Esophagus muscularis mucosa (tissue), 4 donors: ENCODE measurements at regions not wholly inside any gene's neighbourhood (a gene's known extent, or its start where the extent isn't known, plus 50 kb on each side); places are given as distances from the start of the nearest gene placed in this dataset.

Experiments
- DNase-seq: peaks from one replicate; pipeline ENCODE4 v3.0.0-alpha.2; 2017; ENCODE audit errors: extremely low spot score
- H3K27ac ChIP-seq, 4 donors: fragments of 200-600 bp; sonication (generic); replicated peaks in 1 of 4; 1 replicate in 3 of 4; 2 replicates in 1 of 4; pipeline ENCODE4 v1.5.1; 2016 to 2019; ENCODE audit warnings: mild to moderate bottlenecking in 1 of 4
- H3K27me3 ChIP-seq, 4 donors: fragments of 200-600 bp; sonication (generic); one replicate each; pipeline versions ENCODE4 v1.5.1 to v1.6.0; 2016 to 2019
- H3K36me3 ChIP-seq, 4 donors: fragments of 200-600 bp; sonication (generic); one replicate each; pipeline ENCODE4 v1.5.1; 2016 to 2019
- H3K4me1 ChIP-seq, 4 donors: fragments of 200-600 bp; sonication (generic); one replicate each; pipeline ENCODE4 v1.5.1; 2016 to 2019
- H3K4me3 ChIP-seq, 4 donors: fragments of 200-600 bp; sonication (generic); 1 replicate in 2 of 4; 2 replicates in 2 of 4; pipeline ENCODE4 v1.5.1; 2016 to 2019; ENCODE audit warnings: mild to moderate bottlenecking in 4 of 4, moderate library complexity in 1 of 4
- H3K9me3 ChIP-seq, 4 donors: fragments of 200-600 bp; sonication (generic); 1 replicate in 3 of 4; 2 replicates in 1 of 4; pipeline ENCODE4 v1.5.1; 2016 to 2019
- CTCF ChIP-seq, 3 experiments: fragments of 200-600 bp in 2 of 3; fragments of 450-650 bp in 1 of 3; sonication (generic) in 2 of 3; IDR thresholded peaks; one replicate each; pipeline ENCODE4 v1.5.1; 2017 to 2019; ENCODE audit warnings: antibody characterized with exemption in 3 of 3, mild to moderate bottlenecking in 2 of 3, moderate library complexity in 1 of 3
- EP300 ChIP-seq: sonication (generic); formaldehyde crosslinking; IDR thresholded peaks from one replicate; pipeline ENCODE4 v1.6.1; 2017; ENCODE audit warnings: antibody characterized with exemption
- POLR2A ChIP-seq: fragments of 450-650 bp; IDR thresholded peaks from one replicate; pipeline ENCODE4 v1.6.1; 2017; ENCODE audit warnings: antibody characterized with exemption, moderate library complexity, mild to moderate bottlenecking, low read depth
- POLR2AphosphoS5 ChIP-seq, 2 donors: sonication (generic); formaldehyde crosslinking; IDR thresholded peaks; one replicate each; pipeline ENCODE4 v1.6.1; 2017; ENCODE audit warnings: antibody characterized with exemption in 2 of 2
- WGBS: methylation state at CpG from one replicate; pipeline ENCODE4 v1.1.5; 2018; 5-methylcytosine and 5-hydroxymethylcytosine counted together
- intact Hi-C: fragments of 100-400 bp; cut with DNase I; formaldehyde crosslinking; loops from one replicate; pipeline ENCODE4 v1.15.1; 2023

- H3K27me3 ChIP-seq = no peaks in the 10 kb centered on the region
- TF ChIP-seq CTCF (IDR thresholded peaks at IDR 0.05) = no peak
- no peak for TF ChIP-seq EP300
- TF ChIP-seq POLR2A = no peak
- no peak for TF ChIP-seq POLR2AphosphoS5 (IDR thresholded peaks at IDR 0.05)
- intact Hi-C loops = no loop called here
Observed at GRCh38 chr13:23007426-23007825, 173.4 kb upstream of the SGCG start.

GRCh38 chr13:23018143-23018542 lies 162.6 kb upstream of the SGCG start:
- H3K4me3 ChIP-seq = no peak overlapping the region
- no peak for DNase-seq
- TF ChIP-seq CTCF (IDR thresholded peaks at IDR 0.05) = no peak
- H3K4me1 ChIP-seq = no peaks in the 10 kb centered on the region
- no peaks in the 10 kb centered on the region for H3K27me3 ChIP-seq
- no peaks in the 10 kb centered on the region for H3K36me3 ChIP-seq
- H3K9me3 ChIP-seq = peaks cover 0 to 5% (median 2%) of the 10 kb centered on the region in 4 donors
- WGBS = 94% methylated on average over 3 of the region's 3 CpGs
- intact Hi-C loops = no loop called here
- no peak overlapping the region for H3K27ac ChIP-seq

More at GRCh38 chr13:23007426-23007825, 173.4 kb upstream of the SGCG start:
- no peak overlapping the region for H3K4me3 ChIP-seq
- no peaks in the 10 kb centered on the region for H3K9me3 ChIP-seq
- no peak overlapping the region for H3K27ac ChIP-seq
- no peak for DNase-seq
- 41% methylated on average over 7 of the region's 7 CpGs for WGBS
- no peaks in the 10 kb centered on the region for H3K36me3 ChIP-seq
- H3K4me1 ChIP-seq = no peaks in the 10 kb centered on the region

DNA sequence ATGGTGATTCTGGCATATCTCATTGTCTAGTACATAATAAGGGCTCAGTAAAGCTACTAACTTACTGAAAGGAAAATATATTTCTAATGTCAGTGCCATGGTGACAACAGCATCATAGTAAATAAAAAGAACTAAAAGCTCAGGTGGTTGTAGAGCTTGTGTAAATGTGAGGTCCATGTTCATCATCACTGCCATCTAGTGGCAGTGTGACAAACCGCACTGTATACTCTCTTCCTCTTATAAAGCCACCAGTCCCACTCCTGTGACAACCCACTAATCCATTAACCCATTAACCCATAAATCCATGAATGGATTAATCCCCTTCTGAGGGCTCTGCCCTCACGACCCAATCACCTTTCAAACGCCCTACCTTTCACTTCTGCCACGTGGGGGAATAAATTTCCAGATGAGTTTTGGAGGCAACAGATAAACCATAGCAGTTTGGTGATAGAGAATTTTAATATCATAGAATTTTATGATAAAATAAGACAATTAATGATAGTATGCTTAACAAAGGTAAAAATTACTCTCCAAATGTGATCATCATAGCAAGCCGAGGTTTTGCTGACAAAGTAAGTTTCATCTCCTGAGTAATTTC lies 160.4 kb upstream of the SGCG start:
- H3K27ac ChIP-seq = no peak overlapping the region
- H3K4me1 ChIP-seq = no peaks in the 10 kb centered on the region
- no peak overlapping the region for H3K4me3 ChIP-seq
- no peaks in the 10 kb centered on the region for H3K27me3 ChIP-seq
- DNase-seq = no peak
- TF ChIP-seq POLR2A = no peak
- peak; percentile 73 to 88 (median 84) for TF ChIP-seq CTCF (IDR thresholded peaks at IDR 0.05)
- H3K36me3 ChIP-seq = no peaks in the 10 kb centered on the region
- intact Hi-C loops = loop anchor here (2.0 kb wide), 1 partner anchor 220 kb away; no protein-coding TSS in a partner anchor
- WGBS = 16% methylated on average over 5 of the region's 5 CpGs
- peaks cover 0 to 5% (median 2%) of the 10 kb centered on the region in 4 donors for H3K9me3 ChIP-seq

- no peak for DNase-seq
- Histone ChIP-seq H3K4me3 (no peak overlapping the region), H3K9me3 (no peaks in the 10 kb centered on the region), H3K27me3 (no peaks in the 10 kb centered on the region), H3K4me1 (no peaks in the 10 kb centered on the region), H3K36me3 (no peaks in the 10 kb centered on the region), H3K27ac (no peak overlapping the region)
- 86% methylated on average over 5 of the region's 5 CpGs for WGBS
- TF ChIP-seq CTCF (IDR thresholded peaks at IDR 0.05) = no peak
- no peak for TF ChIP-seq POLR2AphosphoS5 (IDR thresholded peaks at IDR 0.05)
- no peak for TF ChIP-seq POLR2A
- TF ChIP-seq EP300 = no peak
- intact Hi-C loops = loop anchor here (2.0 kb wide), 1 partner anchor 221 kb away; no protein-coding TSS in a partner anchor
Observed at GRCh38 chr13:23021906-23022305, 158.9 kb upstream of the SGCG start.

DNA sequence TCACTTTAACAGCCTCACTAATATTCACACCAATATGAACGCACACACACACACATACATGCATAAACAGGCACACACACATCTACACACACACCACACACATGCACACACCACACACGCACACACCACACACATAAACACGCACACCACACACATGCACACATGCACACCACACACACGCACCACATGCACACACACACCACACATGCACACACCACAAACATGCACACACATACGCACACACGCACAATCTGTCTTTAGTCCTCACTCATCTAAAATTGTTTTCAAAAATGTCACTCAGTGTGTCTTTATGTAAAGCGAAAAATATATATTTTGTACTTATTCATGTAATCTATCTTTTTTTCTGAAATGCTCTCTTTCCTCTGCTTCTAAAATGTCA lies 158.1 kb upstream of the SGCG start:
- no peaks in the 10 kb centered on the region for H3K27me3 ChIP-seq
- H3K4me1 ChIP-seq = no peaks in the 10 kb centered on the region
- no peak overlapping the region for H3K27ac ChIP-seq
- H3K9me3 ChIP-seq = no peaks in the 10 kb centered on the region
- intact Hi-C loops = no loop called here
- WGBS = 94% methylated on average over 7 of the region's 7 CpGs
- H3K4me3 ChIP-seq = no peak overlapping the region
- no peaks in the 10 kb centered on the region for H3K36me3 ChIP-seq
- TF ChIP-seq CTCF (IDR thresholded peaks at IDR 0.05) (no peak), POLR2AphosphoS5 (IDR thresholded peaks at IDR 0.05) (no peak), POLR2A (no peak)
- no peak for DNase-seq
